Caco-2 (cell line): ENCODE measurements at regions not wholly inside any gene's neighbourhood (a gene's known extent, or its start where the extent isn't known, plus 50 kb on each side); places are given as distances from the start of the nearest gene placed in this dataset.

ENCODE experiments used
- BruUV-seq: library from RNA; stranded (reverse); fragments of 400-500 nt; replicated peaks from 2 replicates; lab custom pipeline; 2021; lab: Mats Ljungman, UMichigan
- CTCF ChIA-PET: fragments of 300-600 bp; sonication (Branson Sonifier 250); formaldehyde crosslinking; loops from one replicate; lab custom pipeline; 2022; ENCODE audit warnings: antibody characterized with exemption; lab: Charles Lee
- POLR2A ChIA-PET: fragments of 300-600 bp; sonication (Branson Sonifier 250); formaldehyde crosslinking; loops from one replicate; lab custom pipeline; 2022; ENCODE audit warnings: antibody characterized with exemption; lab: Charles Lee
- DNase-seq, 2 experiments: peaks; one replicate each; pipeline versions ENCODE4 v3.0.0 to v3.0.0-alpha.2; 2020 to 2022
- H3K27me3 ChIP-seq: replicated peaks from 2 replicates; pipeline ENCODE4 v1.6.0; 2011; ENCODE audit warnings: low read length; ENCODE audit not compliant: control insufficient read depth, insufficient read depth
- H3K36me3 ChIP-seq: 2 replicates; pipeline ENCODE4 v1.5.1; 2011; ENCODE audit warnings: low read length; ENCODE audit not compliant: control insufficient read depth, insufficient read depth
- H3K4me1 ChIP-seq: fragments of 250-450 bp; sonication (Bioruptor Pico); 2 replicates; pipeline ENCODE4 v1.5.1; 2020; ENCODE audit warnings: mild to moderate bottlenecking
- H3K4me3 ChIP-seq: 2 replicates; pipeline ENCODE4 v1.5.1; 2011; ENCODE audit warnings: low read depth, mild to moderate bottlenecking, control low read depth, low read length
- H3K9me3 ChIP-seq: fragments of 250-450 bp; sonication (Bioruptor Pico); 2 replicates; pipeline ENCODE4 v1.5.1; 2020; ENCODE audit warnings: mild to moderate bottlenecking, moderate library complexity
- H3K27ac Mint-ChIP-seq: one replicate; pipeline ENCODE4 v1.8.0; 2022; ENCODE audit warnings: mixed read lengths; ENCODE audit not compliant: unreplicated experiment
- H3K27me3 Mint-ChIP-seq: one replicate; pipeline ENCODE4 v1.8.0; 2022; ENCODE audit warnings: mixed read lengths; ENCODE audit not compliant: insufficient read depth, unreplicated experiment
- H3K36me3 Mint-ChIP-seq: one replicate; pipeline ENCODE4 v1.8.0; 2022; ENCODE audit warnings: mild to moderate bottlenecking, mixed read lengths; ENCODE audit not compliant: insufficient read depth, unreplicated experiment
- H3K4me1 Mint-ChIP-seq: one replicate; pipeline ENCODE4 v1.8.0; 2022; ENCODE audit warnings: low read depth, mixed read lengths; ENCODE audit not compliant: unreplicated experiment
- H3K4me3 Mint-ChIP-seq: one replicate; pipeline ENCODE4 v1.8.0; 2022; ENCODE audit warnings: mild to moderate bottlenecking, moderate library complexity, mixed read lengths; ENCODE audit not compliant: unreplicated experiment
- H3K9me3 Mint-ChIP-seq: one replicate; pipeline ENCODE4 v1.8.0; 2022; ENCODE audit warnings: mixed read lengths; ENCODE audit not compliant: unreplicated experiment
- intact Hi-C: fragments of 100-400 bp; cut with micrococcal nuclease; formaldehyde crosslinking; loops from one replicate; pipeline ENCODE4 v1.10.0; 2022; ENCODE audit not compliant: unreplicated experiment
- TF ChIP-seq, protein P1 (sequence below), 2 experiments: fragments of 200-600 bp in 1 of 2; IDR thresholded peaks; 1 replicate in 1 of 2; 2 replicates in 1 of 2; pipeline versions ENCODE4 v1.5.1 to v1.8.0; 2011 to 2022; ENCODE audit warnings: antibody characterized with exemption in 1 of 2, control low read depth in 1 of 2, inconsistent platforms in 1 of 2, low read depth in 1 of 2, low read length in 1 of 2, mild to moderate bottlenecking in 1 of 2, moderate library complexity in 1 of 2; ENCODE audit not compliant: insufficient read depth in 1 of 2, severe bottlenecking in 1 of 2, unreplicated experiment in 1 of 2

DNA sequence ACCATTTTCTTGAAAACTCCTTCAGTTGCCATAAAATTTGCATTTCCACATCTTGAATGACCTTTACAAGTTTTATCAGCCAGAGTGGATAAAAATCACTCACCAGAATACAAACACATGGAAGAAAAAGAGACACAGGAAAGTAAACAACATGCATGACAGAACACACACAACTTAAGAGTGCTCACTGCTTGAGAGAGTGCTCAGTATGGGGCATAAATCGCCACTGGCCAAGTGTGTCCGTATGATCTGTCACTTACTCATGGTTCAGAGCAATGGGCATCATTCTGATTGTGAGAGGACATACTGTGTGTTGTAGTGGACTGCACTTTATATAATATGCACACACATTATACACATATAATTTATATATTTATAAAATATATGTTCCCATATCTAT is 155.6 kb upstream of the NTRK2 start:
- Mint-ChIP-seq H3K27ac (no peak overlapping the region), H3K4me1 (no peaks in the 10 kb centered on the region), H3K36me3 (no peaks in the 10 kb centered on the region), H3K4me3 (no peak overlapping the region), H3K9me3 (no peaks in the 10 kb centered on the region), H3K27me3 (peaks cover 6% of the 10 kb centered on the region)
- POLR2A ChIA-PET = no interaction called here
- TF ChIP-seq, protein P1, sequence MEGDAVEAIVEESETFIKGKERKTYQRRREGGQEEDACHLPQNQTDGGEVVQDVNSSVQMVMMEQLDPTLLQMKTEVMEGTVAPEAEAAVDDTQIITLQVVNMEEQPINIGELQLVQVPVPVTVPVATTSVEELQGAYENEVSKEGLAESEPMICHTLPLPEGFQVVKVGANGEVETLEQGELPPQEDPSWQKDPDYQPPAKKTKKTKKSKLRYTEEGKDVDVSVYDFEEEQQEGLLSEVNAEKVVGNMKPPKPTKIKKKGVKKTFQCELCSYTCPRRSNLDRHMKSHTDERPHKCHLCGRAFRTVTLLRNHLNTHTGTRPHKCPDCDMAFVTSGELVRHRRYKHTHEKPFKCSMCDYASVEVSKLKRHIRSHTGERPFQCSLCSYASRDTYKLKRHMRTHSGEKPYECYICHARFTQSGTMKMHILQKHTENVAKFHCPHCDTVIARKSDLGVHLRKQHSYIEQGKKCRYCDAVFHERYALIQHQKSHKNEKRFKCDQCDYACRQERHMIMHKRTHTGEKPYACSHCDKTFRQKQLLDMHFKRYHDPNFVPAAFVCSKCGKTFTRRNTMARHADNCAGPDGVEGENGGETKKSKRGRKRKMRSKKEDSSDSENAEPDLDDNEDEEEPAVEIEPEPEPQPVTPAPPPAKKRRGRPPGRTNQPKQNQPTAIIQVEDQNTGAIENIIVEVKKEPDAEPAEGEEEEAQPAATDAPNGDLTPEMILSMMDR (IDR thresholded peaks at IDR 0.05; ENCODE audit: insufficient read depth in 1 of 2, low read depth in 1 of 2, low read length in 1 of 2, severe bottlenecking in 1 of 2, unreplicated experiment in 1 of 2) = no peak
- Histone ChIP-seq H3K9me3 (no peaks in the 10 kb centered on the region), H3K36me3 (no peaks in the 10 kb centered on the region), H3K4me3 (no peak overlapping the region), H3K4me1 (no peaks in the 10 kb centered on the region), H3K27me3 (no peaks in the 10 kb centered on the region)
- intact Hi-C loops = no loop called here
- BruUV-seq = no TSS peak
- no peak for DNase-seq
- CTCF ChIA-PET = interaction anchor here (0.5 kb wide), 1 partner anchor 55 kb away, joined by 3 read pairs; no protein-coding TSS in a partner anchor

DNA sequence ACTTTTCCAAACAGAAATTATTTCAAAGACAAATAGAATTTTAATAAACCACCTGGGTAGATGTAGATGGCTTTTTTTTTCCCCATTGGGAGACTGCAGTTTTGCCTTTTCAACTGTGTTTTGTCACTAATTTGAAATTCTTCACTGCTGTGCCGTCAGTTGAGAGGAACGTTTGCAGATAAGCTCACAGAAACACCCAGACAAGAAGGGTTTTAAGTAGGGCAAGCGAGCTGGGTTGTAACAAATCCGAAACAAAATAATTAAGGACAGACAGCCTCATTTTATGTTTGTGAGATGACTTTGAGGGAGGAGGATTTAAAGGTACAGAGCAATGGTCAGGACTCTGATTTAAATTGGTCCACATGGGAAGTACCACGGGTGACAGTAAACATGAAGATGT is 155.1 kb upstream of the NTRK2 start:
- CTCF ChIA-PET = no interaction called here
- no peaks in the 10 kb centered on the region for H3K4me1 ChIP-seq
- H3K27me3 ChIP-seq = no peaks in the 10 kb centered on the region
- Mint-ChIP-seq H3K4me1 (no peaks in the 10 kb centered on the region), H3K9me3 (no peaks in the 10 kb centered on the region), H3K4me3 (no peak overlapping the region), H3K27ac (no peak overlapping the region), H3K27me3 (peaks cover 6% of the 10 kb centered on the region), H3K36me3 (no peaks in the 10 kb centered on the region)
- intact Hi-C loops = no loop called here
- POLR2A ChIA-PET = no interaction called here
- TF ChIP-seq, protein P1 (IDR thresholded peaks at IDR 0.05; ENCODE audit: insufficient read depth in 1 of 2, low read depth in 1 of 2, low read length in 1 of 2, severe bottlenecking in 1 of 2, unreplicated experiment in 1 of 2) = no peak
- no peaks in the 10 kb centered on the region for H3K9me3 ChIP-seq
- DNase-seq = no peak
- H3K36me3 ChIP-seq = no peaks in the 10 kb centered on the region
- BruUV-seq = no TSS peak
- no peak overlapping the region for H3K4me3 ChIP-seq

DNA sequence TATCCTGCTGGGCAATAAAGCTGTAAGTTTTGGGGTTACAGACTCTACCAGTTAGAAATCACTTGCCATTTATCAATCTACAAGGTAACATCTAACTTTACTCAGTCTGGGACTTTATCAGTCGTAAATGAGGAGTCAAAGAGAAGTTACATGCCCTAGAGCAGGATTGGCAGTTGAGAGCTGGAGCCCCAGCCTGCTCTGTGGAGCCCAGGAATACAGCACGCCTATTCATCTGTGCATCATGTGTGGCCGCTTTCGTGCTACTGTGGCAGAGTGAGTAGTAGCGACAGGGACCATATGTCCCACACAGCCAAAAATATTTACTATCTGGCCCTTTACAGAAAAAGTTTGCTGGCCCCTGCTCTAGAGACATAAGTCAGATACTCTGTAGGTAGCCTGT is 152.5 kb upstream of the NTRK2 start:
- H3K4me1 ChIP-seq = no peaks in the 10 kb centered on the region
- H3K36me3 ChIP-seq = no peaks in the 10 kb centered on the region
- Mint-ChIP-seq H3K27me3 (peaks cover 3% of the 10 kb centered on the region), H3K36me3 (no peaks in the 10 kb centered on the region), H3K4me1 (no peaks in the 10 kb centered on the region), H3K27ac (no peak overlapping the region), H3K4me3 (no peak overlapping the region), H3K9me3 (no peaks in the 10 kb centered on the region)
- ChIA-PET CTCF (no interaction called here), POLR2A (no interaction called here)
- no TSS peak for BruUV-seq
- H3K9me3 ChIP-seq = no peaks in the 10 kb centered on the region
- intact Hi-C loops = no loop called here
- DNase-seq = no peak
- H3K27me3 ChIP-seq = no peaks in the 10 kb centered on the region
- H3K4me3 ChIP-seq = no peak overlapping the region
- TF ChIP-seq, protein P1 (IDR thresholded peaks at IDR 0.05; ENCODE audit: insufficient read depth in 1 of 2, low read depth in 1 of 2, low read length in 1 of 2, severe bottlenecking in 1 of 2, unreplicated experiment in 1 of 2) = no peak
